ENCODE measurements at regions not wholly inside any gene's neighbourhood (a gene's known extent, or its start where the extent isn't known, plus 50 kb on each side); places are given as distances from the start of the nearest gene placed in this dataset.
"Not testable (repeated sequence)": the region's sequence is repeated elsewhere in the genome, so short reads cannot be mapped to it uniquely, and the experiment has no call there.

DNA sequence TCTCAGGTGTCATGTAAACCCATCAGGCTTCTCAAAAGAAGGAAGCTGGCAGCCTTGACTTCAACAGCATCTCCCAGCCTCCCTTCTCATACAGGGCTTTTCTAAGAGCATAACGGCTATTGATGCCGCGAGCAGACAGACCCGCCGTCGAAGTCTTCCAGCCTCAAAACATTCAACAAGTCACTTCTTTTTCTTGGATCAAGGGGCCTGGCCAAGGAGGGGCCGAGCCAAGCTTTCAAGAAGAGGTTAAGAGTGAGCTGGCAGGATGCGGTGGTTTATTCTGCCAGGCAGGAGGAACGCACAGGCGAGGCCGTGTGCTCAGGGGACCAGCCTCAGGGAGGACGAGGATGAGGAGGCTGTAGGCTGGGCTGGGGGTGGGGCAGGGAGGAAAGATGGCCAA, 102.9 kb upstream of the RFLNA start:
- FAIRE-seq: no peak

DNA sequence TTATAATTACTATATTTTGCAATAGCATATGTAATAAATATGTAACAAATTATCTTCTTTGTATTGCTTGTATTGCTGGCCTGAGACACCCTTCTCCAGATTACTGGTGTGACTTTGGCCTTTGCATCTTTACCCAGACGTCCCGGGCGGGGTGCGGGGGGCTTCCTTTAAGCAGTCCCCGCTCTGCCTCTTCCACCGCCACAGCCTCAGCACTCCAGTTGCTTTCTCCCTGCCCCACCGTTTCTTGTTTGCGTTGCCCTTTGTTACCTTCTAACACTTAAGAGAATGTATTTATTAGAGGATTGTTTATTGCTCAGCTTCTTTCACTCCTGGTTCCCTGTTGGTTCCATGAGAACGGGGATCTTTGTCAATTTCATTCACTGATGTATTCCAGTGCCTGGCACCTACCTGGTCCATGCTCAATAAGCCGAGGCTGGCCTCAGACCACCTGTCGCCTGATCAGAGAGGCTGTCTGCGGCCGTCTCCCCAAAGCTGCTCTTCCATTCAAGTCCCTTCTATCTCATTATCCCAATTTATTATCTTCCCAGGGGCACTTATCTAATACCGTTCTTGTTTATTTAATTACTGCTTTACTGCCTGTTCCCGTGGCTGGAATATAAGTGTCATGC, 100.5 kb upstream of the RFLNA start:
- no peak for FAIRE-seq

DNA sequence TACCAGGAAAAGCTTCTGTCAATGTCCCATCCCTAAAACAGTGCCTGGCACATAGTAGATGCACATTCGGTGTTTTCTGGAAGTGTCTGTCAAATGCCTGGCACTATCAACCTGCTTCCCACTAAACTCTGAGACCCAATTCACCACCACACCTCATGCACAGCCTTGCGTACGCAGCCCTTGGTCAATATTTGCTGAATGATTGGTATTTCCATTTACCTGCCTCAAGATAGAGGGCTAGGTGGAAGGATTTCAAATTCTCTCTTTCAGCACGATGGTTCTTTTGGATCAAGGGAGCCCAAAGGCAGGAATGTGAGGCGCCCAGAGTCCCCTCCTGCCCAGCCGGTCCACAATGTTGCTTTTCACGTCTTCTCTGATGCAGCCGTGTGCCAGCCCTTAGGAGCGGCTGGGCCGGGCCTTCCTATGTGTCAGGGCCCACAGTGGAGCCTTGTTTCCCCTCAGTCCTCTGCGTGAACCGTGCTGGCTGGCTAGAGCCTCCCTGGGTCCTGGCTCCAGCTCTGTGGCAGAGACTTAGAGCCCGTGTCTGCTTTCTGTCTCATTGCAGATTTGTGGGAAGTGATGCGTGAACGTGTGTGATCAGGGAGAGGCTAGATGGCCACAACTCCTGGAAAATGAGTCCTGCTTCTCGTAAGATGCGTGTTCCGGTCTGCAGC, 99.9 kb upstream of the RFLNA start:
- no peak for FAIRE-seq

DNA sequence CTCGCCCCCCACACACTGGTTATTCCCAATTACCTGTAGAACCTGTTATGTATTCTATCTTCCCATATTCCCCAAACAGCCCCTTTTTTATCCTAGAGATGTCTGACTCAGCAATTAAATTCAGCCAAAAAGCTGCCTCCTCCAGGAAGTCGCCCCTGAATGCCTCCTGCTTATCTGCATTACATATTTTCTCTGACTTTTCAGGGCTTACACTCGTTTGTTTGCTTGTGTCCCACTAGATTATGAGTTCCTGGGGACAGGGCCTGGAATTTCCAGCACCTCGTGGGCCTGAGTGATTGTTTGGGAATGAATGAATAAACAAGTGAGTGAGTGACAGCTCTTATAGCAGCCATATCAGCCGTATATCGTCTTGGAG, 99.3 kb upstream of the RFLNA start:
- FAIRE-seq: no peak

DNA sequence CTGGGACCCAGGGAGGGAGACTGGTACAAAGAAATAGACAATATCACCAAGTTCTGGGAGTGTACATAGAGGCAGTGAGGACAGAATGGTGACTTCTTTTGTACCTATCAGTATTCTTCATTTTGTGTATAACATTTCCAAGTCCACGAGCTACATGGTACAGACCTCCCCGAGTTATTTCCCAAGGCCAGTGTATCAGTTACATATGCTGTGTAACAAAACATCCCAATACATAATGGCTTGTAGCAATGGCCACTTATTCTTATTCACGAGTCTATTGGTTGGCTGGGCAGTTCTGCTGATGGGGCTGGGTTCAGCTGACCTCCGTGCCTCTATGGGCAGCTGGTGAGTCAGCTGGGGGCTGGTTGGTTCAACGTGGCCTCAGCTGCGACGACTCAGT, 98.7 kb upstream of the RFLNA start:
- FAIRE-seq: no peak

DNA sequence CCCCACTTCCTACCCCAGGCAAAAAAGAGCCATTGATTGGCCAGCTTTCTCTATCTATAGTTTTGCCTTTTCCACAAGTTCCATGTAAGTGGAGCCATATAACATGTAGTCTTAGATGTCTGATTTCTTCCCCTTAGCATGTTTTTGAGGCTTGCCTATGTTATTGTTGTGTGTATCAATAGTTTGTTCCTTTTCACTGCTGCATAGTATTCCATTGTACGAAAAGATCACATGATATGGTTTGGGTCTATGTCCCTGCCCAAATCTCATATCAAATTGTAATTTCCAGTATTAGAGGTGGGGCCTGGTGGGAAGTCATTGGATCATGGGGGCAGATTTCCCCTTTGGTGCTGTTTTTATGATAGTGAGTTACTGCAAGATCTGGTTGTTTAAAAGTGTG, 93.6 kb upstream of the RFLNA start:
- FAIRE-seq: no peak

DNA sequence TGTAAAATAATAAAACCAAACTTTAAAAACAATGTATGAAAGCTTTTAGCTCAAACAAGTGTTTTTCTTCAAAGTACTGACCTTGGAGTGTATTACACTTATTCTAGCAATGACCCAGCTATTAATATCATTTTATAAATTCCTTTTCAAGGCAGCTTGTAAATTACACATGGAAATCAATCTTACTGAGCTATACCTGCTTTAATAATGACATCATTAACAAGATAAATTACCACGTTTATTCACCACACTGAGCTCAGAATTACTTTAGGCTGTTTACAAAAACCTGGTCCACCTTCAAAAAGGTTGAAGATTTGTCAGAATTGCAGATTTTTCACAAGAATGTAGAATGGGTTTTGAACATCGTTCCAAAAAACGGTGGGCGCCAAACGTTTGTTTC, 91.7 kb upstream of the RFLNA start:
- FAIRE-seq: no peak

DNA sequence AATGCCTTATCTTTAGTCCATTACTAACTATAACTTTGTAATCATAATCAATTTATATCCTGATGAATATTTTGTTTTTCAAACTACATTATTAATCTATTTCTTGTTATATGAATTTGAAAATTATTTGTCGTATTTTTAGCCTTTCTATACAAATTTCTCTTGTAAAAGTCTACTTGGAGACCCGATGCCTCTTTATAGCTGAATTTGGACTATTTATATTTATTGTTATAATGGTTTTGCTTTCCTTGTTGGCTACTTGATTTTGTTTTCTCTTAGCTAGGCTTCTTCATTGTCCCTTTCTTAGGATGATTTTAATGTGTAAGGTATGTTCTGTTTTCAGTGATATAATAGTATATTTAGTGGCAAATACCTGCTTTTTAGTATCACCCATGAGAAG, 89.5 kb upstream of the RFLNA start:
- no peak for FAIRE-seq

DNA sequence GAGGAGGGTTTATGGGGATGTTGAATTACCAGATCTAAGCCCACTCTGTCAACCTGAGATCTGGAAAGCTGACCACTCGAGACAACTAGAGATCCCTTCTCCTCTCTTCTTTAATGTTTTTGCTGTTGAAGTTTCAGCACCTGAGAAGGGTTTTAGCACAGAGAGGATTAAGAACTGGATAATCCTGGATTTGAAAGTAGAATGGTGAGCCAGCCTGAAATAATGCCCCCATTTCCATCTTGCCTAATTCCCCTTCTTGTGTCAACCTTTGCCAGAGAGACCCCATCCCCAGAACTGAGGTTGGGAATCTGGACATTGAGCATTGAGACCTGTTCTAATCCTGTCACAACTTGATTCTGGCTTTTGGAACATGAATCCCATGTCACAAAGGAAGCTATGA, 87.8 kb upstream of the RFLNA start:
- no peak for FAIRE-seq

DNA sequence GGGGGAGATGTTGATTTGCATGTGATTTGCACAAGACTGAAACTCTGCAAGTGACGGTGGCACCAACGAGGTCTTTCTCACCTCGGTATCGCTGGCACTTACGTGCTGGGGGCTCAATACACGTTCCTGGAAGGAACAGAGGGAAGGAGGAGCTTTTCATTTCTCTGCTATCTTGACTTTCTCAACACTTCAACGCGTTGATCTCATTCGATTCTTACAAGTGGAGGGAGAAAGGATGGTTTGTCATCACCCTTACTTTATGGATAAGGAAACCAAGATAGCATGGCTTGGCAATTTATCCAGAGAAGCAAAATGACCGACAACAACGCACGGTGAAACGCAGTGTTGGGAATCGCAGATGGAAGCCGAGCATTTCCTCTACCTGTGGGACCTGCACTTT, 87.3 kb upstream of the RFLNA start:
- FAIRE-seq: no peak

DNA sequence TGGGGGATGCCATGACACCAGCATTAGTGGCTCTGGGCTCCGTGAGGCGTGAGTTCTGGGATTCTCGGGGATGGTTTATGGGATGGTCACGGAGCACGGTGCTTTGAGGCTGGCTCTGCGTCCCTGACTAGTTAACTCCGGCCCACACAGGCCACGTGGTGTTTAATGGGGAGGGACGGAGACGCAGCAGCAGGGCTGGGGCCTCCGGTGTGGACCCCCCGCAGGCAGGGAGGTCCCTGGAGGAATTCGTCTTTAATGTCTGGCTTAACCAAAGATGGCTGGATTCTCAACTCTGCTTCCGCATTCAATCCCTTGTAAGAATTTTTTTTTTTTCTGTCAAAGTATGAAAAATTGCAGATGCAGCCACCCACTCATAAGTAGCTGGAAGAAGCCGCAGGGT, 86.4 kb upstream of the RFLNA start:
- FAIRE-seq: no peak

DNA sequence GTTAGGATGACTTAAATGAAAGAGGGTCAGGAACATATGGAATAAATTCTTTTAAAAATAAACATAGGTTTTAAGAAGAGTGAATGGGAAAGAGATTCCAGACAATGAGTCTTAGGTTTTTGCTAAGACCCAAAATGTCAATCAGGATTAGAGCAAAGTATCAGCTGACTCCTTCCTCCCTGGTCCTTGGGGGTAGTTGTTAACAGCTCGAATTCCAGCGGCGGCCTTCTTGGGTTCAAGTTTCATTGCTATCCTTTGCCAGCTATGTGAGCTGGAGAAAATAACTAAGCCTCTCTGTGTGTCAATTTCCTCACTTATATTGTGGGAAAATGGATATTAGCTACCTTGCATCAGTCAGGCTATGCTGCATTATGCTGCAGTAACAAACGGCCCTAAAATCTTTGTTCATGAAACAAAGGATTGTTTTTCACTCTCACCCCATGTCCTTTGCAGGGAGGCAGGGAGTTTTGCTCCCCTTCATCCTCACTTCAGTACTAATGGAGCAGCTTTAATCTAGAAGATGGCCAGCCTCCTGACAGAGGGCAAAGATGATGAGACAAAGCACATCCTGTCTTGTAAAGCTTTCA, 83.8 kb upstream of the RFLNA start:
- FAIRE-seq: no peak

DNA sequence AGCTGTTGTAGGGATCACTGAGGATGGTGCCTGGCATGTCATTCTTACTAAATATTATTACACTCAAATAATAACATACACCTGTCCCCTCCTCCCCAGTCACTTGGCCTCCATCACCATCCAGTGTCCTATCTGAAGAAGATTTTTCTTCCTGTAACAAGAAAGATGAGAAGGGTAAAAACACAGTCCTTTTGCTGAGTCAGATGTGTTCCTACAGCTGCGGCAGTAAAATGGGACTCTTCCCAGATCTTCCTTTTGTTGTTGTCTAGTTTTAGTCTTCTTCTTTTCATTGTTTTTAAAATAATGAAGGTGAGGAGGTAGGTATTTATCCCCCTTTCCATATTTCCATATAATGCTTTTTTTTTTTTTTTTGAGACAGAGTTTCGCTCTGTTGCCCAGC, 83.1 kb upstream of the RFLNA start:
- FAIRE-seq: no peak

DNA sequence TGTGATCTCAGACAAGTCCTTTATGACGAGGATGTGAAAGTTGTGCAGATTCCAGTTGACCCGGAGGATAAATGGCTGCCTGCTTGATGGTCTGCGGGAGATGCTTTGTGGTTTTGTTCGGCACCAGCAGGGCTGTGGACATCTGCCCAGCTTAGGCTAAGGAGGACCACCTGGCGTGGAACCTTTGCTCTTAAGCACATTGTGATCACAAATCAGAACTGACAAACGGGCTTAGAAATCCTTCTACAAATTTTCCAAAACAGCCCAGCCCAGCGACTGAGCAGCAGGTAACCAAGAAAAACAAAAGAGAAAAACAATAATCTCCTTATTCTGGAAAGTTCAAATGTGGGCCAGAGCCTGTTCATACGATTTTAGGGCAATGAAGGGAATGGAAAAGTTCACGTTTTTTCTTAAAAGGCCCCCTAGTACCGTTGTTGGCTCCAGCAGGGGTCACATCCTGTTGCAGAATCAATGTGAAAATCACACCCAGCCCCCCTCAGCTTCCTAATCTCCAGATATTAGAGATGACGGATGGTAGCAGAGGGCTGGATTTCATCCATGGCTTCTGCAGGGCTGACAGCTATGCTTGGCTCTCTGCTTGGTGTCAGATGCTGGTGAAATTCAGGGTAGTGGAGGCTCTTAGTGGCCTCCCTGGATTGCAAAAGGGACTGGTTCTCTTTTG, 81.1 kb upstream of the RFLNA start:
- no peak for FAIRE-seq

DNA sequence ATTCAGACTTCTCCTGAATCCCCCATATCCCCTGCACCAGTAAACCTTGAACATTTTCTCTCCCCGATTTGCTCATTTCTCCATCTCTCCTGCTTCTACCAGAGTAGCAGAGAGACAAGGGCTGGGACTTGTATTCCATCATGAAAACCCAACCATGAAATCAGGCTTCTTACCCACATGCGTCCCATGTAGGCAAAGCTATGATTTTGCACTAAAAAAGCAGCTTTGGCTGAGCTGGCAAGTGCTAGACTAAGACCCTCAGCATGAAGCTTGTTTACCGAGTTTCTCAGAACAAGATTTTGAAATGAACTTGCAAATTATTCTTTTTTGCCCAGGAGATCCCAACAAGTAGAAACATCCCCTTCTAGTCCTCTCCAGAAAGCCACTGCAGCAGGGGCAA, 80.3 kb upstream of the RFLNA start:
- FAIRE-seq: no peak

DNA sequence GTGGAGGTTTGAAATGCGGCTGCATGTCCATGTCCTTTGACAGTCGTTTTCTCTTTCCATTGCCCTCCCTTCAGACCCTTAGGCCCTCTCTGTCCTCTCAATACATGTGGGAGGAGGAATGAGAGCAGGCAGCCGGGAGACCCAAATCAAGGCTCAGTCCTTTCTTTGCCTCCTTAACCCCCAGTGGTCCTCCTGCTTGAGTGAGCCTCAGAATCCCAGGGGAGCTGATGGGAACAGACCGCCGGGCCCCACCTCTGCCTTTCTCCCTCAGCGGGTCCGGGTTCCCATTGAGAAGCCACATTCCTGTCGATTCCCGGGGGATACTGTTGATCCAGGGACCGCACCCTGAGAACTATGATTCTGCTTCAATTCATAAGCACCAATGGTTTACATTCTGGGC, 77.9 kb upstream of the RFLNA start:
- FAIRE-seq: no peak

DNA sequence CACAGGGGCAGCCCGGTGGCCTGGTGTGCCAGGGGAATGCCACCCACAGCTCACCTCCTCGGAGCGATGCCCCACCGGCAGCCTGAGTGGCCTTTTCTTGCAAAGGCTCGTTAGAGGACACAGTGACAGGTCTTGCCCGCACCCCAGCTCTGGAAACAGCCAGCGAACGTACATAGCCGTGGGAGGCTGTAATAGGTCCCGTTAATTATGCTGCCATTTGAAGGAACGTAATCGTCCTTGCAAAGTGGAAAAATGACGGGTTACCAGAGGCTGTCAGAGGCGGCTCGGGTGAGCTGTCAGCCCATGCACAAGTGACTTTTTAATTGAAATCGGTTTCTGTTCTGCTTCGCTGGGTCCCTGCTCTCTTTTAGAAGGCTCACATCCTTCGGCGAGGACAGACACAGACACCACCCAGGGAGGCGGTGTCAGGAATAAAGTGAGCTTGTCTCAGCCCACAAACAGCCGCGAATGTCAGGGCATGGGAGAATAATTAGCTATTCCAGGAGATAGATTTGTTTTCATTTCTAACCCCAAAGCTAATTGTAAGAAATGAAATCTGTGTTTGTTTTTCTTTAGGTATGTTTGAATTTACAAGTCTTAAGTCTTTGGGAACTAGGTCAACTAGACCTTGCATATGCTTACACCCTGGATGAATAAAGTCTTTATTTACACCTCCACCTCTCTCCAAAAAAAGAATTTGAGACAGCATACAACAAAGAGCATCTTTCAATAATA, 77.2 kb upstream of the RFLNA start:
- FAIRE-seq: no peak

DNA sequence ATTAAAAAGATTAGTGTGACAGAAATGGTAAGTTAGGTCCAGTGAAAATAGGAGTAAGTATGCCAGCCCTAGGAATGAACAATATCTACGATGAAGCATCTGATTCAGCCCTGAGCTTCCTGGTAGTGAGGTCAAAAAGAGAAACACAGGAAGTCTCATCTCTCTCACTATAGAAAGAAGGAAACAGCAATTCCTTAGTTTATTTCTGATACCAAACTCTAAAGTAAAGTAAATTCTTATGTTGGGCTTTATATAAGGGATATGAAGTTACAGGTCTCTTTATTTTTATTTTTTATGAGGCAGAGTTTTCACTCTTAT, 76.7 kb upstream of the RFLNA start:
- no peak for FAIRE-seq

DNA sequence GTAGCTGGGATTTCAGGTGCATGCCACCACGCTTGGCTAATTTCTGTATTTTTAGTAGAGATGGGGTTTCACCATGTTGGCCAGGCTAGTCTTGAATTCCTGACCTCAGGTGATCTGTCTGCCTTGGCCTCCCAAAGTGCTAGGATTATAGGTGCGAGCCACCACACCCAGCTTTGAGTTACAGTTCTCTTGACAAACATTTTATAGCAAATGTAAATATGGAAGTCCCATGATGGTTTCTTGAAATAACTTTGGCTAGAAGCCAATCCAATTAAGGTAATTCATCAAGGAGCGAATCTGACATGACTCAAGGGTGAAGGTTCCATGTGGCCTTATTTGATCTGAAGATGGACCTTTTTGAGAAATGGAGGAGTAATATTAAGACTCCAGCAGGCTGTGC, 76.2 kb upstream of the RFLNA start:
- FAIRE-seq: not testable (repeated sequence)

DNA sequence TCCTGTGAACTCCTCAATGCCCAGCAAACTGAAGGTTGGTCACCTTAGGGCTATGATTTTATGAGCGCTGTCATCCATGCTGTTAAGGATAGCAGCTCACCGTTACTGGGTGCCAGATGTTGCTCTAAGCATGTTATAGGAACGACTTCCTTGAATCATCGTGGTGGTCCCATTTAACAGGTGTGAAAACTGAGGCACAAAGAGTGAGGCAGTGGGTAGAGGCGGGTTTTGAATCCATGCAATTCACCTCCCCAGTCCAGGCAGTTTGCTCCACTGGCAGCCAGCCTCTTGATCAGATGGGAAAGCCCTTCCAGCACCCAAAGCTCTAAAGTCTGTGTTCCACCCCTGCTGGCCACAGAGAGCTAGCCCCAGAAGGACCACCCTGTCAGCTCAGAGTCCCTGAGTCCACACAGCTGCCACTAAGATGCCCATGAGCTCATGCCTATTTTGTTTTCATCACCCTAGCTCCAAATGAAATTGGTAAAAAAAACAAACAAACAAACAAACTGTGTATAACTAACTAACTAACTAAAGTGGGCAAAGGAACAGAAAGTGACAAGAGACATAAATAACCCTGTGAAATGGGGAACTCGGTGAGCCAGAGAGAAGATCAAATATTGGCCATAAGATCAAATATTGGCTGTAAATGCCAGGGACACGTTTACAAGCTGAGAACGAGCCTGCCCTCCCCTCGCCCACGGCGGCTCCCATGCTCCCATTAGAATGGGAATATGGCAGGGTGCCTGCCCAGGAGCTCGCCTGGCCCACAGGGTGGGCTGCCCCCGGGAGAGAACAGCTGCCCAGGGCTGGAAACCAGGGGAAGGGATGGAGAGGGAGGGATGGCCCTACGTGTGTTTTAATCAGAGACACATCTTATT, 72.3 kb upstream of the RFLNA start:
- no peak for FAIRE-seq

DNA sequence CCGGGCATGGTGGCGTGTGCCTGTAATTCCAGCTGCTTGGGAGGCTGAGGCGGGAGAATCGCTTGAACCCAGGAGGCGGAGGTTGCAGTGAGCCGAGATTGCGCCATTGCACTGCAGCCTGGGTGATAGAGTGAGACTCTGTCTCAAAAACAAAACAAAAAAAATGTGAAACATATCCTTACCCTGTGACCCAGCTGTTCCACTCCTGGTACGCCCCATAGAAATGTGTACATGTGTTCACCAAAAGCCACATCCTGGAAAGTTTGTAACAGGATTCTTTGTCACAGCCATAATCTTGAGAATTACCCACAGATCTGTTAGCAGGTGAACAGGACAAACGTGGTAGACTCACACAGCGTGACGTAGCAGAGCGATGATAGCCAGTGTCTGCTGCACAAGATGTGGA, 71.2 kb upstream of the RFLNA start:
- not testable (repeated sequence) for FAIRE-seq

DNA sequence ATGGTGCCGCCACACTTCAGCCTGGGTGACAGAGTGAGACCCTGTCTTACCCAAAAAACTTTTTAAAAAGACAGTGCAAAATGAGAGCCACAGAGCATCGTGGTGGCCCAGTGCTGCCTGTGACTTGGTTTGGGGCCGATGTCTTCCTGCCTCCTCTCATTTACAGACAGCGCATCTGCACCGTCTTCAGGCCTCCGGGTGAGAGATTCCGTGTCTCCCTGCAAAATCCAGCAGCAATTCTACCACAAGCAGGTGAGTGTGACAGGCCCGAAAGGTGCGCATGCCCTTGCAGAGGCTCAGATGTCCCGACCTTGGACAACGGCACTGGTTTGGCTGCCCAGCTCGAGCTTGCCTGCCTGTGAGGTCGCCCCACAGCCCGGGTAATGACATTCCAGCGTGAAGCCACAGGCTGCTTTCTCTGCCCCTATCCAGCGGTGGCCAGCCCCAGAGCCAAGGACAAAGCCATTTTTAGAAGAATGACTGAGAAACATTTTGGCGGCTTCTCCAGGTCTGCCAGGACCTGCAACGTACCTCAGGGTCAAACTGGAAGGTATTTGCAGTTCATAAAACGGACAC, 70.3 kb upstream of the RFLNA start:
- no peak for FAIRE-seq
